Activated CD4-positive, alpha-beta T cell treated with anti-CD3 and anti-CD28 coated beads, Interleukin-2, Interleukin-6, amounts not matched to agents 100 ng/mL and 50 ng/mL, durations not matched to agents 16 hours and 8 hours (primary cell): ENCODE measurements at regions not wholly inside any gene's neighbourhood (a gene's known extent, or its start where the extent isn't known, plus 50 kb on each side); places are given as distances from the start of the nearest gene placed in this dataset.
A peak's percentile ranks its signal among the peaks of the same experiment; 100 is the strongest.

Experiments
- DNase-seq: peaks from one replicate; pipeline ENCODE4 v3.0.0-alpha.2; 2020

DNA sequence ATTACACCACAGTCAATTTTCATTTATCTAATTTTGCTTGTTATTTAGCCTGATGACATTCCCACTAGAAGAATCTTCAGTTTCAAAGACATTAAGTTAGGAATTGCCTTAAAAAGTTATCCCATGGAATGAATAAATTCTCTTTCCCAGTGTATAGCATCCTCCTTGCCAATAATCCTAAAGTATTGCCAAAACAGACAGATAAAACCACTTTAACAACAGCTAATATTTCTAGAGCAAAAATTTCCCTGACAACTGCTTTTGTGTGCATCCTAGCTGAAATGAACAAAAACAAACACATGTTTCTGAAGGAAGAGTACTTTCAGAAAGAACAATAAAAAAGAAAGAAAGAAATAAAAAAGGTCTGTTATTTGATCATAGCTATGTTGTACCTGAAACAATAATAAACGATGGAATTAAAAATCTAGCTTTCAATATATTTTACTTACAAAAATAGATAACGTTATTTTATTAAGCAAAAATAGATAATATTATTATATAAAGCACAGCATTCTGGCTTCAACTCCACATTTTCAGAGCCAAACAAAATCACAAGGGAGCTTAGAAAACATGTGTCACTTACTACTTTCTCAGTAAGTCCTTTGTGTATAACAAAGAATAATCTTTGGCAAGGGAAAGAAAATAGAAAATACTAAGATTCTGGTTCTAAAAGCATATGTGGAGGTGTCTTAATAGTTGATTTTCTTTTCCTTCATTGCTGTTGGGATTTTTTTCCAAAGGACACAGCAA, 939.0 kb upstream of the CRIM1 start:
- DNase-seq = no peak

DNA sequence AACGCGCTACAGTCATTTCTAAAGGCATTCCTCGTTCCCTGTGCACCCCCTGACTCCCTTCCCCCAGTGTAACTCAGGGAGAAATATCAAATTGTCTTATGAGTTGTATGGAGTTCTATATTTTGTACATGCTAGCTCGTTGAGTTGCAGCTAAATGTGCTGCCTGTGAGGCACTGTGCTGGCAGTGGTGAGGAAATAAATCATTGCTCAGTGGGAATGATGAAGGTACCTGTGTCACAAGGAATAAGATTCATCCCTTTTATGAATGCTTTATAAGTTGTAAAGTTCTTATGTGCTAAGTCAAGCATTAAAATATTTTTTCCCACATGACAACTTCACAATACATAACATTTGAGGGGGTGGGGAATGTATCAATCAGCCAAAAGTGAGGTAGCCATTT, 939.6 kb upstream of the CRIM1 start:
- no peak for DNase-seq

DNA sequence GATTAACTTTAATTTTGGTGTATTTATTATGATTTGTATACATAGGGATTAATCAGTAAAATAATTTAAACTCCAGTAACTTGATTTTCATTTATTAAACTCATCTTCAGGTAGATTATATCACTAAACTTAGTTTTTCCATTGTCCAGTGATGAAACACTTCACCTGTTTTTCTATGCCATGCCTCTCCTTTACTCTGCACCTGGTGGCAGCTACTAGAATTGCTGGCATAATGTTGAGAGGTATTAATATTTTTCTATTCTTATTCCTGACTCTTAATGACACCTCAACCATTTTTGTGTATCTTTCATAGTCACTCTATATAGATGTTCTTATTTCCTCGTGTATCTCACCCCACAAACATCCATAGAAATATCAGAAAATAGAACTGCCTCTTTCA, 940.3 kb upstream of the CRIM1 start:
- DNase-seq = no peak

DNA sequence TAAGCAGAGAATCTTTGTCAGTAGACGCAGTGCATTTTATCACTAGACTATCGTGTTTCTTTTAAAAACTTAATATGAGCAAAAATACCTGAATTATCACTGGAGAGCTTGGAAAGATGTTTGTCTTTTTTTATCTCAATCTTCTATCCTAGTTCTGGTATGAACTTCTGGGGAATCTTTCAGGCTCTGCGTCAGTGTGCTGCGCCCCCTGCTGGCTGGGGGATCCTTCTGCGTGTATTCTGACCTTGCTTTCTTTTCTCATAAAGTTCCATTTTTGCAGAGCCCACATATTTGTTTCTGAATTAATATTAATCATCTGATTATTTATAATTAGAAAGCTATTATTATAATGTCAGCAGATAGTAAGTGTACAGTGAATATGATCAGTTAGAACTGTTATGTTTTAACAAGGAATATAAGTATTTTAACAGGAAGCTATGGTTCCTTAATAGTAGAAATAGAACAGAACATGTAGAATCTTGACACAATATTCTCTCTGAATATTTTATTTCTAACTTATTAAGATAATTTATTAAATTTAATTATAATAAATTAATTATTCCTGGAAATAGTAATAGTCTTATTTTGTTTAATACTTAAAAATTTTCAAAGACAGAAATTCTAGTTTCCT, 945.0 kb upstream of the CRIM1 start:
- peak; percentile 68 for DNase-seq

DNA sequence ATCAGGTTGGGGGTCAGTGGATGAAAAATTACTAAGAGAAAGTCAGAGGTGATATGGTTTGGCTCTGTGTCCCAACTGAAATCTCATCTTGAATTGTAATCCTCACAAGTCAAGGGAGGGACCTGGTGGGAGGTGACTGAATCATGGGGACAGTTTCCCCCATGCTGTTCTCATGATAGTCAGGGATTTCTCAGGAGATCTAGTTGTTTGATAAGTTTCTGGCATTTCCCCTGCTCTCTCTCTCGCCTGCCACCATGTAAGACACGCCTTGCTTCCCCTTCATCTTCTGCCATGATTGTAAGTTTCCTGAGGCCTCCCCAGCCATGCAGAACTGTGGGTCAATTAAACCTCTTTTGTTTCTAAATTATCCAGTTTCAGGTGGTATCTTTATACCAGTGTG, 945.8 kb upstream of the CRIM1 start:
- no peak for DNase-seq

DNA sequence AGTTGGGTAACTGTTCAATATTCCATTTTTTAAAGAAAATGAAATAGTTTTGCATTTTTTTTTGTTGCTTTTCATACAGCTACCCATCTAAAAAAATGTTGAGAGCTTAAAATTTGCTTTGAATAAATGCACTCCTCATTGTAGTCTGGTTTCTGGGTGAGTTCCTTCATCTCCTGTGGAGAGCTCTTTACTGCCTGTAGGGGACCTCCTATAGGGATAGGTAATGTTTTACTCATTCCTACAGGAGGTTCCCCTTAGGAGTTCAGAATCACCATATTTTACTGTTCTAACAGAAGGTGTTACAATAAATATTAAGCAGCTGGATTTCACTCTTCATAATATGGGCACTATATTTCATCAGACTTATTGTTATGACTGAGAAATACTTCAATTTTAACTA, 947.3 kb upstream of the CRIM1 start:
- DNase-seq = no peak

DNA sequence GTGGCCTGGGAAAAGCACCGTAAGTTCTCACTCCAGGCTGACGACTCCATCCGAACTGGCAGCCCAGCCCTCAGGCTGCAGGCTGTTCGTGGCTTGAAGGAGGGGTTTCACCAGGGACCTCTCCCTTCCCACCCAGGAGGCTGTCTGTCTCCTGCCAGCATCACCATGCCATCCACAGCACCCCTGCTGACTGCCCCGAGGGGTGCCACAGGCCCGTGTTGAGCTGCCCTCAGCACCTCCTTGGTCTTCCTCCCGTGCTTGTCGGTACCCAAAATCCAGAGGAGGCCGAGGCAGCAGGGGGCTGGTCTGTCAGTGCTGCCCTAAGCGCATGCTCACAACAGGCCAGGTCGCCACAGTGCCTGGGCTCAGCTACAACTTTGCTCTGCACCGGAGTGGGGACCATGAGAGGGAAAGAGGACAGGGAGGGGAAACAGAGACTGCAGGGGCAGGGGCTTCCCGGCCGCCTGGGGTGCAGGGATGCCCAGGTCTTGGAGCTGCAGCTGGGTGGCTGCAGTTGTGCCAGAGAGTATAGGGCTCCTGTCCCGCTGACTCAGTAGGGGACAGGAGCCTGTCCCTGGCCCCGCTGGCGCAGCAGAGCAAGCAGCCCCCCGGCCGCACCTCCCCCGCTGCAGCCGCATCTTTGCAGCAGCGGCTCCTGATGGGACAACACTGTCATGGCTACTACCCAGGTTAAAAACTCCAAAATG, 963.7 kb upstream of the CRIM1 start:
- DNase-seq = no peak

DNA sequence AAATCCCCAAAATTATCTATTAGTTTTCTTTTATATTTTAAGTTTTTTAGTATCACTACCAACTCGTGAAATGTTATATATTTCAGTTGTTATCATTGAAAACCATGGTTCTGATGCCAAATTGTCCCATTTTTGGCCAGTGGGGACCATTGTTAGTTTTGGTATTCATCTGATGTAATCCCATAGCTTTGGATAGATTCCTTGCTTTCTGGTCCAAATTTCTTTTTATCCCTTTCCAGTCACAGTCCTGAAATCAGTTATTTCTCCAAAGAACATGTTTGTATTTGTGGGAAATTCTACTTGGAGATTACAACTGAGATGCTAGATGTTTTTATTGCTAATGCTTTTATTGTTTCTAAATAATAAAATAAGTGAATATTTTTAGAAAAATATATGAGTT, 976.8 kb upstream of the CRIM1 start:
- DNase-seq = no peak

DNA sequence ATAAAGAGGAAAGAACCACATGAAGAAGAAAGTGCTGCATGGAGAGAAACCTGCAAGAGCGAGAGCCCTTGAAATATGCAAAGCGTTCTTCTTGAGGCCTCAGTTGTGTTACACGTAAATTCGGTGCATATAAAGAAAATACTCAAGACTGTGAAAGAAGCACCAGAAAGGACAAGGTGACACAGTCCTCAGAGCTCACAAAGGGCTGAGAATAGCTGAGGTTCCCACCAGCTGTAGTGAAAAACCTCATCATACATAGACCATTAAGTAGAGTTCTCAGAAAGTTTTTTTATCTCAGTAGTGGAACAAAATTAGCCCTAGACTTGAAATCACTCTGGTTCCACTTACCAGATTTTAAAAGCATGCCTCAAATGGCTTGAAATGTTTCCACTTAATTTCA, 980.7 kb upstream of the CRIM1 start:
- no peak for DNase-seq

DNA sequence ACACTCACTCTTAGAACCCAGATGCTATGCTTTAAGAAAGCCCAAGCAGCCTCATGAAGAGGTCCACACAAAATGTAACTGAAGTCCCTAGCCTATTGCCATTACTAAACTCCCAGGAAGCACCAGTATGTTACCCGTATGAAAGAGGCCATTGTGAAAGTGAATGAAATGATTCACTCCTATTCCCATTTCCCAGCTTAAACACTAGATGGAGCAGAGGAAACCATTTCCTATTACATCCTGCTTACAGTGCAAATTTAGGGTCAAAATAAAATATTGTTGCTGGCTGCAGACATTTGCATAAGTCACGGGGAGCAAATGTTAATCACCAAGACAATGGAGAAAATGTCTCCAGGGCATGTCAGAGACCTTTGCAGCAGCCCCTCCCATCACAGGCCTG, 989.7 kb upstream of the CRIM1 start:
- DNase-seq = no peak

DNA sequence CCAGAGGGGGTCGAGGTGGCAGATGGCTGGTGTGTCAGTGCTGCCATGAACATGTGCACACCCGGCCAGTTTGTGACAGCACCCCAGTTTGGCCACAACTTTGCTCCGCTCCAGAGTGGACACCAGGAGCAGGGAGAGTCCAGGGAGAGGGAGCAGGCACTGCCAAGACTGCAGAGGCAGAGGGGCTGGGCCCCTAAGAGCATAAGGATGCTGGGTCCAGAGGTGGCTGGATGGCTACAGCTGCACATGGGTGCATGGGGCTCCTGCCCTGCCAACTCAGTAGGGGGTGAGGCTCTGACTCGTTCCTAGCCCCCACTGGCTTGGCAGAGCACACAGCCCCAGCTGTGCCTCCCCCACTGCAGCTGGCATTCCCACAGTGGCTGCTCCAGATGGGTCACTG, 999.2 kb upstream of the CRIM1 start:
- no peak for DNase-seq

DNA sequence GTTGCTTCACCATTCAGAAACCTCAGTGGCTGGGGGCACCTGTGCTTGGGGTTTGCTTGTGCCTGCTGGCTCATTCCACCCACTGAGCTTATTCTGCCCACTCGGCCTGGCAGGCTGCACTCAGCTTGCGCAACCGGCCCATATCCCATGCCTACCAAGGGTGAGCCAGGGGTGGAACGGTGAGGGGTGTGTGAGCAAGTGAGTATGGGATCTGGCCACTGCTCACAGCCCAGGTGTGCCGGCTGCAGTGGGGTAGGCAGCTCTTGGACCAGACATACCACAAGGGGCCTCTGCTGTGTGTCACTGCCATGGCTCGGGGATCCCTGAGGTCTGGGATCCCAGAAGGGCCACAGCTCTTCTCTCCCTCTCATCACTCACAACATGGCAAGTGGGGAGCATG, 1000.5 kb upstream of the CRIM1 start:
- no peak for DNase-seq

DNA sequence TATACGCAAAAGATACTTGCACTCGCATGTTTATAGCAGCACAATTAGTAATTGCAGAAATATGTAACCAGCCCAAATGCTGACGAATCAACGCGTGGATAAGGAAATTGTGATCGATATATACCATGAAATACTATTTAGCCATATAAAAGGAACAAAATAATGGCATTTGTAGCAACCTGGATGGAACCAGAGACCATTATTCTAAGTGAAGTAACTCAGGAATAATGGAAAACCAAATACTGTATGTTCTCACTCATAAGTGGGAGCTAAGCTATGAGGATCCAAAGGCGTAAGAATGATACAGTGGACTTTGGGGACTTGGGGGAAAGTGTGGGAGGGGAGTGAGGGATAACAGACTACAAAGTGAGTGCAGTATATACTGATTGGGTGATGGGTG, 1008.0 kb upstream of the CRIM1 start:
- DNase-seq = no peak

DNA sequence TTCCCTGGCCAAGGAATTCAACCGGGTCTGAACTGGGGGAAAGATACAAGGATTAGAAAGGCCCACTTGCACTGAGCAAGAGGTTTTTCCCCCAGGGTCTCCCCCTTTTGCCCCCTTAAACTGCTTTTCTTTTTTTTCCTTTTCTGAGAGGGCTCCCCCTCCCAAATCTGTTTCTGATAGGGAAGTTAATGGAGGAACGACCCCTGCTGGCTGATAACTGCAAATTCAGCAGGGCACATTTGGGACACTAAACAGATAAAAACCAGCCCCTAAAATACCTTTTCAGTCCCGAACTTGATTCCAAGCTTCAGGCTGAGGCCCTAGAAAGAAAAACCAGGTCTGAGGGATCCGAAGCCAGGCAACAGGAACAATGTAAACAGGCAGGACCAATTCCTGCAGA, 1012.4 kb upstream of the CRIM1 start:
- no peak for DNase-seq

DNA sequence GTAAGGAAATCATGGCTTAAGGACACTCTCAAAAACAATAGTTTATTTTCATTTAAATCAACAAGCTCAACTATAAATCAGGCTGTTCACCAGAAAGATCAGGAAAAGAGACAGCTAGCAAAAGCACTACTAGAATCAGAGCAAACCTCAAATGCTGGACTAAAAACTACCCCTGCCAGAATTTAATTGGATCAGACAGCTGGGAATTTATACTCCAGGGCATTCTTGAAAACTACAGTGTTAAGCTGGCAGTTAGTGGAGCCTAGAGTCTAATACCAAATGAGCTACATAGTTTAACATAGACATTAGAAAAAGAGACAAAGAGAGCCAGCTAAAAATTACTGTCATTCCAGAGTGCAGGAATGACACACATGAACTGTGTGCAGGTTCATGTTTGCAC, 1016.4 kb upstream of the CRIM1 start:
- no peak for DNase-seq

DNA sequence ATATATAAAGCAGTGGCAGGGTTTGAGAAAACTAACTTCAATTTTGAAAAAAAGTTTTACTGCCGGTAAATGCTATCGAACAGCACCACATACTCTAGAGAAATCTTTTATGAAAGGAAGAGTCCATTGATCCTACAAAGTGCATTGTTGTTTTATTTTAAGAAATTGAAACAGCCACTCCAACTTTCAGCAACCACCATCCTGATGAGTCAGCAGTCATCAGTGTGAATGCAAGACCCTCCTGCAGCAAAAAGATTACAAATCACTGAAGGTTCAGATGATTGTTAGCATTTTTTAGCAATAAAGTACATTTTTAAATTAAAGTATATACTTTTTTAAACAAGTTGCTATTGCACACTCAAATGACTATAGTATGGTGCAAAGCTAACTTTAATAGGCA, 1017.7 kb upstream of the CRIM1 start:
- DNase-seq = no peak

DNA sequence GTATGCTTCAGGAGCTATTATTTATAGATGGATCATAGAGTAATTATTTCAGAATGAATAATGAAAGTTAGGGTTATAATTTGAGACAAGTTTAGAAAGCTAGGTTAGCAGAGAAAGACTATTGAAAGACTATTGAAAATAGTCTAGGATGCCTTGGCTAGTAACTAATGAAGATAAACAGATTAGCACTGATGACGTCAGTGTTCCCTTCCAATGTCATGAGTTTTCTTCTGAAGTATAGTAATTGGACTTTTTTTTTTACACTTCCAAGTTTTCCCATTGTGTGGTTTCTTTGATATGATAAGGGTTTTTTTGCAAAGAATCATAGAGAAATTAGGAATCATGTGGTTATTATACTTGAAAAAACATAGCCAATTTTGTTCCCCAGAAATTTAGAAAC, 1041.5 kb upstream of the CRIM1 start:
- DNase-seq = no peak

DNA sequence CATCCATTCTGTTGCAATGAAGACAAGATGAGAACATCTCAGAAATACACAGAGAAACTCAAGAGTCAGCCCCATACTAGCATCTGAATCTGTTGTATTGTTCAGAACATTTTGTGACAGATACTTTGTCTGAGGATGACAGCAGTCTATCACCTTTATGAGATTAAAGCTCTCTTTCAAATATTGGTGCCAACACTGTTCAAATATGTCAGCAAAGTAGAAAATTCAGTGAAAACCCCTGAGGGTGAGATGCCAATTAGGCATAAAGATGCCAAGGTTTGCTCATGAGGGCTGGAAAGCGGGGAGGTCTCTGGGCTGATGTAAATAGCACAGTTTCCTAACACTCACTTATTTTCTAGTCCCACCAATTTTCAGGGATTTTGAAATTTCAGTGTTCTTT, 1054.2 kb upstream of the CRIM1 start:
- no peak for DNase-seq

DNA sequence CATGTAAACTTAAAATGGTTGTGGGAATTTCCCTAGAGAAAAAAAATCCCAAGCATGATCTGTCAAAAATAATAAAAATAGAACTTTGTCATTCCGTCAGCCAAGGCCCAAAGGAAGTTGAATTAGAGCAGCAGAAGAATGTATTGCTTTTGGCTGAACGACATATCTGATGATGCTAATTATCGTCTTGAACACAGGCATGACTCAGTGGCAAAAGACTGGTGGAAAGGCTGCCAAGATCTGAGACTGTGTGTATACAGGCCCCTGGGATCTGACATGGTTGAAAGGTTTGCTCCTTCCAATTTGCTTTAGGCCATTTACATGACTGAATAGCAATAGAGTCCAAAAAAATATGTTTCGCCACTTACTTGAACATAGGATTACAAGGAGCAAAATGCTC, 1057.1 kb upstream of the CRIM1 start:
- no peak for DNase-seq

DNA sequence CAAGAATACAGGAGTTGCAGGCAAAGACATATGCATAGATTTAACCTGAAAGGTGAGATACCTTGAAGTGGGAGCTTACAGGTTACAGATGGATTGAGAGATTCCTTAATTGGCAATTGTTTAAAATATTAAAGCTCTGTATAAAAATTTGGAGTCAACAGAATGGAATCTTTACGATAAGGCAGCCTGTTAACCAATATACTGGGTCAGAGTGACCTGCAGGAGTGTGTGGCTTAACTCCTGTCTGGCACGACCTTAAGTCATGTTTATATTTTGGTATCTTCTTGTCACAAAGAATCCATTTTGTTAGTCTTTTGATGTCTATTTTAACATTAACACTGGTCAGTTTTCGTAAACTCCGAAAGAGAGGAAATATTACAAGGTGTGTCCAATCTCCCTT, 1058.2 kb upstream of the CRIM1 start:
- DNase-seq = no peak

DNA sequence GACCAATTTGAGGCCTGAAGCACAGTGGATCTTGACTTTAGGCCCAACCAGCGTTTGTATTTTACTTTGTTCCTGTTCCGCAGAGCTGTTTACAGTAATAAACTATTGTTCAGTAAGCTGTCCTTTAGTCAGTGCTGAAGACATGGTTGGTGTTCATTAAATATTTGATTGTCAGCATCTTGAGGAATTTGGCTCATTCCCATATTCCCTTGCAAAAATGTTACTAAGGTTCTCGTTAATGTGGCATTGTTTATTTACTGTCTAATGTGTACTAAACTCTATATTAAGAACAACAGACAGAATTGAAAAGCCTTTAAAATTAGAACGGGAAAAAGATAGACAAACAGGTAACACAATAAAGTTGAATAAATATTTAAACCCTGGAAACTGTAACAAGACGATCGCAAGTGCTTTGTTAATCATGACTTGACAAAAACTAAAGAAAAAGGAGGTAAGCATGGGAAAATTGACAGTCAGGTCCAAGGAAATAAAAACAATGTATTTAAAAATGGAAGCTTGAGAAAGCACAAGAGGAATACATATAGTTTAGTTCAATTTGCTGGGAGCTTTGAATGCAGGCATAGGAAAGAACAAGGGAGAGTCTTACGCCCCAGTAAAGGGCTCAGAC, 1060.8 kb upstream of the CRIM1 start:
- no peak for DNase-seq

DNA sequence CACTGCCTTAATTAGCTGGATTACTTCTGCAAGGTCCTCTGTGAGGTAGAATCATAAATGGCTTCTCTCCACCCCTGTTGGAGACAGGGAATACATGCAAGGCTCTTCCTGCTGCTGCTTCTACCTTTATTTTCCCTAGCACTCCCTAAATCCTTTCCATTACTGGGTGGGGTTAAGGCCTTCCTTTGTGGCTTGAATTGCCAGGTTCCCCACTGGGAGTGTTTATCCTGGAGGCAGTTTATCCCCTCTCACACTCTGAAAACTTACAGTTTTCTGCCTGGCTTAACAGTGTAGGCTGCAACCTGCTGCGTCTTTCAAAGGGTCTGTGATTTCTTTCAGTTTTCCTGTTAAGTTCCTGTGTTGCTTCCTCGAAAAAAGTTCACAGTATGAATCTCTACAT, 1062.3 kb upstream of the CRIM1 start:
- no peak for DNase-seq

DNA sequence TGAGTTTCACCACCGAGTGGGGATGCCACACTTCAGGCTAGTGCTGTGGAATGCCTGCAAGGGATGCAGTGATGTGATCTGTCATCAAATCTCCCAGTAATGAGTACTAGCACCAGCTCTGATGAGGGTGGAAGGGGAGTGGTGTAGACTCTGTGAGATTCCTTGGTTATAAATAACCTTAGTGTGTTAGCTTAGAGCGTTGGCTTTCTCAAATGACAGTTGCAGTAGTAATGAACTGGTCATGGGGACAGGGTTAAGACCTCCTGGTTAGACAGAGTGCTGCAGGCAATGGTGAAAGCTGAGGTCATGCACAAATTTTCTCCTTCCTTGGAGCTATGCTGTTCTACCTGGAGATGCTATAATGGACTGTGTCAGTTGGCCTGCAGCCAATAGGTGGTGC, 1063.4 kb upstream of the CRIM1 start:
- DNase-seq = no peak

DNA sequence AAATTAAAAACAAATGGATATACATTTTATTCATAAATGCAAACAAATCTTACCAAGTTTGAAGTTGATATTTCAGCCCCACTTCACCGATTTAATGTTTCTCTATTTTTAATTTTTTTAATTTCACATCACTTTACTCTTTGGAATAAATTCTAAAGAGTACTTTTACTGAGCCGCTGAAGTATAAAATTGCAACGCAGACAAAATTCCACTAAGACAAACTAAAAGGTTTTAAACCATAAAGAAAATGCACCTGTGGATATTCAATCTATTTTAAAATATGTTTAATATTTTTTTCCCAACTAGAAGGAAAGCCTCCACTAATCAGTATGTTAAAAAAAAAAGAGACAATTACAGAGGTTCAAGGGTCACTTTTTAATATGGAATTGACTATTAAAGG, 1073.9 kb upstream of the CRIM1 start:
- DNase-seq = no peak
